GM13976 (cell line): ENCODE measurements at regions not wholly inside any gene's neighbourhood (a gene's known extent, or its start where the extent isn't known, plus 50 kb on each side); places are given as distances from the start of the nearest gene placed in this dataset.

Experiments used
- DNase-seq: peaks from one replicate; pipeline ENCODE4 v3.0.0; 2012; ENCODE audit warnings: low spot score
- in situ Hi-C: fragments of 300-500 bp; cut with MboI; formaldehyde crosslinking; loops from one replicate; pipeline ENCODE4 v1.12.0; 2022; ENCODE audit warnings: low sequenced_read_pairs, mixed read lengths, inconsistent platforms; ENCODE audit not compliant: unreplicated experiment
- TF ChIP-seq, protein P1 (sequence below): IDR thresholded peaks from 2 replicates; pipeline ENCODE4 v1.5.1; 2012; ENCODE audit warnings: borderline replicate concordance, mild to moderate bottlenecking; ENCODE audit not compliant: insufficient read depth; ENCODE audit errors: extremely low read depth, missing control alignments, control extremely low read depth

DNA sequence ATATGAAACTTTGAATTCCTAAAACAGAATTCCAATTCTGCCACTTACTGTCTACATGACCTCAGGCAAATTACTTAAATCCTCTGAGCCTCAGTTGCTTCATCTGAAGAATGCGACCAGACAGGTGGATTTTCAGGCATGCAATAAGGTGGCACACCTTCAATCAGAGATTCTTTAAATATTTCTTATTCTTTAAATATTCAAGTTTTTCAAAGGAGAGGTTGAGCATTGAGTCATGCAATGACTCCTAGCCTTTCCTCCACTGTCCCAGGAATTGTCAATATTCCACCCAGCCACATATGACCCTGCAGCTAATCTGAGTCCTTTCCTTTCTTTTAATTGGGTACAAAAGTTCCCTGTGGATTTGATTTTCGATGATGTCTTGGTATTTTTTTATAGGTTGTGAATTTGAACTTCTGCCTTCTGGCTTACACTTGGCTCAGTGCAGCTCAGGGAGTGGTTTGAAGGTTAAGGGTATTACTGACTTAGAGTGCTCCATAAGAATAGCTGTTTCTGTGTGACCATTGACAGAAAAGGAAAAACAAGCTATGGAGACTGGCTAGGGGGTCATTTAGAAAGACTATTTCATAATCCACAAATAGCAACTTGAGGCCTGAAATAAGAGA, 52.2 kb upstream of the PRDX6 start:
- no peak for DNase-seq
- TF ChIP-seq, protein P1, sequence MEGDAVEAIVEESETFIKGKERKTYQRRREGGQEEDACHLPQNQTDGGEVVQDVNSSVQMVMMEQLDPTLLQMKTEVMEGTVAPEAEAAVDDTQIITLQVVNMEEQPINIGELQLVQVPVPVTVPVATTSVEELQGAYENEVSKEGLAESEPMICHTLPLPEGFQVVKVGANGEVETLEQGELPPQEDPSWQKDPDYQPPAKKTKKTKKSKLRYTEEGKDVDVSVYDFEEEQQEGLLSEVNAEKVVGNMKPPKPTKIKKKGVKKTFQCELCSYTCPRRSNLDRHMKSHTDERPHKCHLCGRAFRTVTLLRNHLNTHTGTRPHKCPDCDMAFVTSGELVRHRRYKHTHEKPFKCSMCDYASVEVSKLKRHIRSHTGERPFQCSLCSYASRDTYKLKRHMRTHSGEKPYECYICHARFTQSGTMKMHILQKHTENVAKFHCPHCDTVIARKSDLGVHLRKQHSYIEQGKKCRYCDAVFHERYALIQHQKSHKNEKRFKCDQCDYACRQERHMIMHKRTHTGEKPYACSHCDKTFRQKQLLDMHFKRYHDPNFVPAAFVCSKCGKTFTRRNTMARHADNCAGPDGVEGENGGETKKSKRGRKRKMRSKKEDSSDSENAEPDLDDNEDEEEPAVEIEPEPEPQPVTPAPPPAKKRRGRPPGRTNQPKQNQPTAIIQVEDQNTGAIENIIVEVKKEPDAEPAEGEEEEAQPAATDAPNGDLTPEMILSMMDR = no peak
- in situ Hi-C loops = loop anchor here (25.0 kb wide), 1 partner anchor 787 kb away; no protein-coding TSS in a partner anchor

DNA sequence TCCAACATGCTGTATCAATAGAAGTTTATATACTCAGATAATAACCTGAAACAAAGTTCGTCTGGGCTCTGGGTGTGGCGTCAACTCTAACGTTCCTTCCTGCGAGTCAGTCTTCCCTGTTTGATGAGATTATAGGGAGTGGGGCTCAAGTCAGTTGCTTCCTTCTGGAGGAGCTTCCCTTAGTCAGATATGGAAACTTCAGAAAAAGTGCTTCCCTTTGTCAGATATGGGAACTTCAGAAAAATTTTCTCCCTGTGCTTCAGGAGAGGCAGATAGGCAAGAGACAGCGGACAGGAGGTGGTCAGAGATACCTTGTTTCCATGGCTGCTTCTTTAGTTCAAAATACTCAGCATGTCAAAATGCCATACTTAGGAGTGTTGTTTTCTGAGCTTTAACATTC, 51.1 kb upstream of the PRDX6 start:
- TF ChIP-seq, protein P1 = no peak
- in situ Hi-C loops = loop anchor here (25.0 kb wide), 1 partner anchor 786 kb away; no protein-coding TSS in a partner anchor
- DNase-seq = no peak

- no peak for DNase-seq
- TF ChIP-seq, protein P1 = no peak
- in situ Hi-C loops = loop anchor here (25.0 kb wide), 1 partner anchor 785 kb away; no protein-coding TSS in a partner anchor
Observed at GRCh38 chr1:173427146-173428054, 49.7 kb upstream of the PRDX6 start.
